ENCODE measurements at regions not wholly inside any gene's neighbourhood (a gene's known extent, or its start where the extent isn't known, plus 50 kb on each side); places are given as distances from the start of the nearest gene placed in this dataset.
A peak's percentile ranks its signal among the peaks of the same experiment; 100 is the strongest.
"Not testable (repeated sequence)": the region's sequence is repeated elsewhere in the genome, so short reads cannot be mapped to it uniquely, and the experiment has no call there.

DNA sequence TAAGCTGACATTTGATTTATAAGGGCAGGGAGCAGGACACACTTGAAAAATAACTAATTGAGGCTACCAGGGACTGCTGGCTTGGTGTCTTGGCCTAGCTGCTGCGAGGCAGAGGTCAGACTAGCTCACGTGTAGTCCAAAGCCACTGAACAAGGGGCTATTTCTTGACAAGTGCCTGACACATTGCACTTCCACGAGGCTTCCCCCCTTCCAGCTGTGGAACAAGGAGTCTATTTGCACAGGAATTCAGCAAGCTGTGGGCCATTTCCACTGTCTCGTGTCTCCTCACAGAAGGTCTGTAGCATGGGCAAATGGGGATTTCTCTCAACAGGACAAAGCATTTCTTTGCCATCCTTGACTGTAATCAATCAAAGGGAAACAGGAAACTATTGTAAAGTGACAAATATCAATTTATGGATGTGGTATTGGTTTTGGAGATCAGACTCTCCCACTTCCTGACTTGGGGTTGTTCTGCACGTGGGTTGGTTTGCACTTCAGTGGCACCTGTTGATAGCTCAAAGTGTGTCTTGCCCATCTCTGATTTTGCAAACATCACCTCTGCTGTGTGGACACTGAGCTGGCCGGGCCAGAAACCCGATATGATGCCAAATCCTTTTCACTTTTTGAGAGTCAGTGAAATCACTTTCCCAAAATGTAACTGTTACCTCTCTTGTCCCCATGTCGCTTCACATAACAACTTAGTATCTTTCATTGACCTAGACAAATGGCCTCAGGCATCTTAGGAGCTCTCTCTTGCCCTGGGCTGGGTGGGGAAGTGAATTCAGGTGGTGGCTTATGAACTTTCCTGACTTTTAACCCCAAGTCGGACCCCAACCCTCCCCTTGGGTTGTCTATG, 107.4 kb upstream of the MAMLD1 start:
- DNase-seq: no peak

- no peak for DNase-seq
Measured at GRCh38 chrX:150256297-150256650, 106.8 kb upstream of the MAMLD1 start.

GRCh38 chrX:150257353-150258175, 105.6 kb upstream of the MAMLD1 start:
- DNase-seq: no peak

DNA sequence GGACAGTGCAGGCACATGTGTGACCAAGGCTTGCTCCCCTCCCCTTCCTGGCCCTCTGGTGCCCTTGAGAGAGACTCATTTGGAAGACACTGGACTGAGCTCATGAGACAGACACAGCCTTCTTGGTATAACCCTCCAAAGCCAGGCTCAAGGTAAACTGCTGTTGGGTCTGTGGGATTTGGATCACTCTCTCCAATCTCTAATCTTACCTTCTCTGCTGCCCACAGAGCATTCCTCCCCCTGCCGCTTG, 105.0 kb upstream of the MAMLD1 start:
- no peak for DNase-seq

GRCh38 chrX:150258463-150259430, 104.4 kb upstream of the MAMLD1 start:
- DNase-seq: no peak

DNA sequence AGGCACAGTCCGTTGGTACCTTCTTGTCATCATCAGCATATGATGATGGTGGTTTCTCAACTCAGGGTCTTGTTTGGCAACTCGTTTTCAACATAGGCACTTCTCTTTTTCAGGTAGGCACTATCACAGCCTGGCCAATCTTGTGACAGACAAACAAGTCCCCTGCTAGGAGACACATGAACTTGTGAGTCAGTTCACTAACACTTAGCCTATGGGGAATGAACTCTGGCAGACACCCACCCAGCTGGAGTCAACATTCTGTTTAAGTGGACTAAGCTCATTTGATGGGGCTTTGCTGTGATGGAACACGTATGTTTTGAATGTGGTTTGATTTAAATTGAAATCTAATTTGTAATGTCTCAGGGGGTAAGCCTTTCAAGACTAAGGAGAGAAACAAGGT, 100.7 kb upstream of the MAMLD1 start:
- no peak for DNase-seq

DNA sequence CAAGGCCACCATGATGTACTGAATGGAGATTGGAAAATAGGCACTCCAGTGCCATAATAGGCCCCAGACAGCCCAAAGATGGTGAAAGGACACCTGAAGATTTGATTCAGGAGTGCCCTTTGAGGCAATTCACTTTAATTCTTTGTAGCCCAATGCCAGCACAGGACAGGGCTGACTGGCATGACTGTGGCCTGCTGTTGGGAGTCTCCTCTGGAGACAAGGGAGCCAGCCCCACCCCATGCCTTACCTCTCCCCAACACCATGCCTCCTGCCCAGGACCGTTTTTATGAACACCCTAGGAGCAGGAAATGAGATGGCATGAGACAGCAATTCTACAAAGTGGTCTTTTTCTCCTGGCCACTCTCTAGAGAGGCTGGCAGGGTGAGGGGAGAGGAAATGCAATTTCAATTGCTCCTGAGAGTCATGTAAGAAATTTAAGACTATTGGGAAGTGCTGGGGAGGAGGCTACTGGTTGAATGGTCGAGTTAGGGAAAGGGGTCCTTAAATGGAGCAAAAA, 94.2 kb upstream of the MAMLD1 start:
- no peak for DNase-seq

DNA sequence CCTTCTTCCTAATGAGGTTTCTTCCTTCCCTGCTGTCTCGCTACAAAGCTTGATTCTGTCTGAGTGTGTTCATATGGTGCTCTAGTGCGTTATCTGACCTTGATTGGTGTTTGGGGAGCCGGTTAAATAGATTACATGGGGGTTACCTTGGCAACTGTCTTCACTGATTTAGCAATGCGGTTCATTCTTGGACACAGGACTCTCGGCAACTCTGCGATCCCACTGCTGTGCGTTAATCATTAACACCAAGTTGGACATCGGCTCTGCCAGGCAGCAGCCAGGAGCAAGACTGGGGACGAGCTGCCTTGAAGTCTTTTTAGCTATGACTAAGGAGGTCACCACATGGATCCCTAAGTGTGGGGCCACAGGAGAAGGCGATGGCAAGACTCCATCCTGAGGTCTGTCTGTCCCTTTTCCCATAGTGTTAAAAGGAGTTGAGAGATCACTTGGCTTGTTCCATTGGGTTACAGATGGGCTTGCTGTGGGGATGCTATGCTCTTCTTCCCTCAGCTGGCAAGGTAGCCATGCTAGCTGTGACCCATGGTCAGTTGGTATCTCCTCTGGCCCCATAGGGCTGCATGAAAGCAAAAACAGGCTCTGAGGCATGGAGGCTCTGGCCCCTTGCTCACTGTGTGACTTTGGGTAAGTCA, 93.4 kb upstream of the MAMLD1 start:
- no peak for DNase-seq

- DNase-seq: no peak
Measured at GRCh38 chrX:150270622-150271021, 92.5 kb upstream of the MAMLD1 start.

DNA sequence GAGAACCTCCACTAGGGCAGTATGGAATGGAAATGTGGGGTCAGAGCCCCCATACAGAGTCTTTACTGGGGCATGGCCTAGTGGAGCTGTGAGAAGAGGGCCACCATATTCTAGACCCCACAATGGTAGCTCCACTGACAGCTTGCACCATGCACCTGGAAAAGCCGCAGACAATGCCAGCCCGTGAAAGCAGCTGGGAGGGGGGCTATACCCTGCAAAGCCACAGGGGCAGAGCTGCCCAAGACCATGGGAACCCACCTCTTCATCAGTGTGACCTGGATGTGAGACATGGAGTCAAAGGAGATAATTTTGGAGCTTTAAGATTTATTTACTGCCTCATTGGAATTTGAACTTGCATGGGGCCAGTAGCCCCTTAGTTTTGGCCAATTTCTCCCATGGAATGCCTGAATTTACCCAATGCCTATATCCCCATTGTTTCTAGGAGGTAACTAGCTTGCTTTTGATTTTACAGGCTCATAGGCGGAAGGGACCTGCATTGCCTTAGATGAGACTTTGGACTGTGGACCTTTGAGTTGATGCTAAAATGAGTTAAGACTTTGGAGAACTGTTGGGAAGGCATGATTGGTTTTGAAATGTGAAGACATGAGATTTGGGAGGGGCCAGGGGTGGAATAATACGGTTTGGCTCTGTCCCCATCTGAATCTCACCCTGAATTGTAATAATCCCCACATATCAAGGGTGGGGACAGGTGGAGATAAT, 89.4 kb upstream of the MAMLD1 start:
- not testable (repeated sequence) for DNase-seq

DNA sequence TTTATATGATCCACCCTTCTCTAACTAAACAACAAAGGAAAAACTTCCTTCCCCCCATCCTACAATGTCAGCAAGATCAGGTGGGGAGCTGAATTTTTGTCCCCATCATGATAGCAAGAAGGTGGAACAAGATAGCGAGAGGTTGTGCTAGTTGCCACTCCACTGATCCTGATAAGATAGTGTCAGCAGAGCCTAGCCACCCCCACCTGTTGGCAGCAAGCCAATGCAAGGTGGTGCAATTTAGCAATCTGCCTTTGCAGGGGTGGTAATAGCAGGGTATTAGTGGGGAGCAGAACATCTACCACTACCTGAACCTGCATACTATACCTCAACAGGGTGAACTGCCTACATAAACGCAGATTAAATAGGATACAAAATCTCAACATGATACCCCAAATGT, 80.2 kb upstream of the MAMLD1 start:
- no peak for DNase-seq

GRCh38 chrX:150291014-150291413, 72.1 kb upstream of the MAMLD1 start:
- DNase-seq: no peak

GRCh38 chrX:150293311-150294013, 69.7 kb upstream of the MAMLD1 start:
- no peak for DNase-seq

GRCh38 chrX:150298841-150299551, 64.1 kb upstream of the MAMLD1 start:
- DNase-seq: no peak

DNA sequence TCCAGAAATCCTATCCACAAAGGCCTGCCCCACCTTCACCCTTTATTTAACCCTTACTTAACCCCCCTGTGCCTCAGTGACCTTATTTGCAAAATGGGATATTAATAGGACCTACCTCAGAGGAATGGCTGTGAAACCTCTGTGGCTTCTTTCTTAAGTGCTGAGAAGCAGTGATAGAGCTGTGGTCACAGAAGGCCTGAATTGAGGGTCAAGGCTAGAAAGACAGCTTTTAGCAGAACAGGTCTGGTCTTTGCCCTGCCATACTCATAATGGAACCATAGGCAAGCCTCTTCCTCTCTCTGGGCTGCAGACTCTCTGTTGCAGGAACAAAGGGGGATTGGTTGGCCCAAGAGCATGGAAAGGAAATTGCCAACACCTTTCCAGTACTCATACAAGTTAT, 63.5 kb upstream of the MAMLD1 start:
- no peak for DNase-seq

DNA sequence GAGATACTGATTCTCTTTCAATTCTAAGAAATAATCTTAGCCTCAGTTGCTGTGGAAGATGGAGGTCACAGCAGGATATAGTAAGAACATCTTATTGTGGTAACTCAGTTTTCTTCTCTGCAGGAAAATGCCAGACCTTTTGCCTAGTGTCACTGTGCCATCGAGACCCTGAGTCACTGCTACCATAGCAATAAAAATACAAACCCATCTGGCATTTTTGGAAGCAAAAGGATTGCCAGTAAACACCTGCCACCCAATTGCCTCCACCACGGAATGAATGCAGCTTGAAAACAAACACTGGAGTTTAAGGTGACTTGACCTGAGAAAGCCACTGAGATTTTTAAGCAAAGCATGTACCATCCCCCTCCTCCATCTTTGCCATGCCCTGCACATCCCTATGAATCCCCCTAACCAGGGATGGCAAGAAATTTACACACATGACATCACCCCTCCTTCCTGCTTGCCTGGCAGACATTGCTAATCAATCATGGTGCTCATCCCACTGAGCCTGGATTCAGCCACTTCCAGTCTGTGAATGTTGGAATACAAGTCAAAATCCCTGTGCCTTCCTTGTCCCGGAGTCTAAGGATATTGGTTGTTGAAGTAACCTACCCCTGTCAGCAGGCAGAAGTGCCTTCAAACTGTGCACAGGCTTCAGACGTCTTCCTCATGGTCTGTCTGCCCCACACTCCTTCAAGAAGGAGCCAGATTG, 59.6 kb upstream of the MAMLD1 start:
- DNase-seq: peak; percentile 60

- no peak for DNase-seq
Measured at GRCh38 chrX:150306002-150306401, 57.1 kb upstream of the MAMLD1 start.

GRCh38 chrX:150308041-150308440, 55.1 kb upstream of the MAMLD1 start:
- no peak for DNase-seq

- no peak for DNase-seq
Measured at GRCh38 chrX:150308532-150309157, 54.5 kb upstream of the MAMLD1 start.
